HEK293 (cell line): ENCODE measurements at regions not wholly inside any gene's neighbourhood (a gene's known extent, or its start where the extent isn't known, plus 50 kb on each side); places are given as distances from the start of the nearest gene placed in this dataset.

Experiments used
- ATF2 ChIP-seq: fragments of 450-650 bp; formaldehyde crosslinking; IDR thresholded peaks from 2 replicates; pipeline ENCODE4 v1.5.1; 2016; ENCODE audit warnings: missing biosample characterization, missing genetic modification characterization, low read depth
- YY1 ChIP-seq: fragments of 450-650 bp; formaldehyde crosslinking; IDR thresholded peaks from 2 replicates; pipeline ENCODE4 v1.5.1; 2018; ENCODE audit warnings: missing biosample characterization, missing genetic modification characterization
- ZBTB26 ChIP-seq: fragments of 450-650 bp; formaldehyde crosslinking; optimal IDR thresholded peaks from 2 replicates; pipeline ENCODE3; 2016; ENCODE audit warnings: missing biosample characterization, mild to moderate bottlenecking, missing genetic modification characterization
- ZNF768 ChIP-seq: fragments of 450-650 bp; formaldehyde crosslinking; IDR thresholded peaks from 2 replicates; pipeline ENCODE4 v1.5.1; 2018; ENCODE audit warnings: missing biosample characterization, mild to moderate bottlenecking, missing genetic modification characterization
- ZNF830 ChIP-seq: fragments of 450-650 bp; IDR thresholded peaks from 2 replicates; pipeline ENCODE4 v1.5.0; 2018; ENCODE audit warnings: missing biosample characterization, missing genetic modification characterization, low read depth, mild to moderate bottlenecking, moderate library complexity
- TF ChIP-seq, protein P1 (sequence below): fragments of 450-650 bp; formaldehyde crosslinking; IDR thresholded peaks from 2 replicates; pipeline ENCODE4 v1.5.1; 2016; ENCODE audit warnings: missing biosample characterization, missing genetic modification characterization
- TF ChIP-seq, protein P2 (sequence below): fragments of 450-650 bp; formaldehyde crosslinking; conservative IDR thresholded peaks from 2 replicates; pipeline ENCODE4 v1.5.1; 2016; ENCODE audit warnings: low read depth, missing biosample characterization, missing genetic modification characterization

GRCh38 chr9:71268871-71269635 lies 147.6 kb upstream of the TRPM3 start:
- TF ChIP-seq ZNF768 (tag by site-specific recombination) (no peak), YY1 (no peak), ZBTB26 (tag by site-specific recombination) (no peak), ZNF830 (tag by site-specific recombination) (no peak), ATF2 (tag by site-specific recombination) (no peak)
- TF ChIP-seq, protein P1, sequence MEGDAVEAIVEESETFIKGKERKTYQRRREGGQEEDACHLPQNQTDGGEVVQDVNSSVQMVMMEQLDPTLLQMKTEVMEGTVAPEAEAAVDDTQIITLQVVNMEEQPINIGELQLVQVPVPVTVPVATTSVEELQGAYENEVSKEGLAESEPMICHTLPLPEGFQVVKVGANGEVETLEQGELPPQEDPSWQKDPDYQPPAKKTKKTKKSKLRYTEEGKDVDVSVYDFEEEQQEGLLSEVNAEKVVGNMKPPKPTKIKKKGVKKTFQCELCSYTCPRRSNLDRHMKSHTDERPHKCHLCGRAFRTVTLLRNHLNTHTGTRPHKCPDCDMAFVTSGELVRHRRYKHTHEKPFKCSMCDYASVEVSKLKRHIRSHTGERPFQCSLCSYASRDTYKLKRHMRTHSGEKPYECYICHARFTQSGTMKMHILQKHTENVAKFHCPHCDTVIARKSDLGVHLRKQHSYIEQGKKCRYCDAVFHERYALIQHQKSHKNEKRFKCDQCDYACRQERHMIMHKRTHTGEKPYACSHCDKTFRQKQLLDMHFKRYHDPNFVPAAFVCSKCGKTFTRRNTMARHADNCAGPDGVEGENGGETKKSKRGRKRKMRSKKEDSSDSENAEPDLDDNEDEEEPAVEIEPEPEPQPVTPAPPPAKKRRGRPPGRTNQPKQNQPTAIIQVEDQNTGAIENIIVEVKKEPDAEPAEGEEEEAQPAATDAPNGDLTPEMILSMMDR (tag by site-specific recombination), result no peak
- TF ChIP-seq, protein P2, sequence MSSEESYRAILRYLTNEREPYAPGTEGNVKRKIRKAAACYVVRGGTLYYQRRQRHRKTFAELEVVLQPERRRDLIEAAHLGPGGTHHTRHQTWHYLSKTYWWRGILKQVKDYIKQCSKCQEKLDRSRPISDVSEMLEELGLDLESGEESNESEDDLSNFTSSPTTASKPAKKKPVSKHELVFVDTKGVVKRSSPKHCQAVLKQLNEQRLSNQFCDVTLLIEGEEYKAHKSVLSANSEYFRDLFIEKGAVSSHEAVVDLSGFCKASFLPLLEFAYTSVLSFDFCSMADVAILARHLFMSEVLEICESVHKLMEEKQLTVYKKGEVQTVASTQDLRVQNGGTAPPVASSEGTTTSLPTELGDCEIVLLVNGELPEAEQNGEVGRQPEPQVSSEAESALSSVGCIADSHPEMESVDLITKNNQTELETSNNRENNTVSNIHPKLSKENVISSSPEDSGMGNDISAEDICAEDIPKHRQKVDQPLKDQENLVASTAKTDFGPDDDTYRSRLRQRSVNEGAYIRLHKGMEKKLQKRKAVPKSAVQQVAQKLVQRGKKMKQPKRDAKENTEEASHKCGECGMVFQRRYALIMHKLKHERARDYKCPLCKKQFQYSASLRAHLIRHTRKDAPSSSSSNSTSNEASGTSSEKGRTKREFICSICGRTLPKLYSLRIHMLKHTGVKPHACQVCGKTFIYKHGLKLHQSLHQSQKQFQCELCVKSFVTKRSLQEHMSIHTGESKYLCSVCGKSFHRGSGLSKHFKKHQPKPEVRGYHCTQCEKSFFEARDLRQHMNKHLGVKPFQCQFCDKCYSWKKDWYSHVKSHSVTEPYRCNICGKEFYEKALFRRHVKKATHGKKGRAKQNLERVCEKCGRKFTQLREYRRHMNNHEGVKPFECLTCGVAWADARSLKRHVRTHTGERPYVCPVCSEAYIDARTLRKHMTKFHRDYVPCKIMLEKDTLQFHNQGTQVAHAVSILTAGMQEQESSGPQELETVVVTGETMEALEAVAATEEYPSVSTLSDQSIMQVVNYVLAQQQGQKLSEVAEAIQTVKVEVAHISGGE (tag by site-specific recombination), result no peak
